WERI-Rb-1 (cell line): ENCODE measurements at regions not wholly inside any gene's neighbourhood (a gene's known extent, or its start where the extent isn't known, plus 50 kb on each side); places are given as distances from the start of the nearest gene placed in this dataset.

Source experiments
- DNase-seq: peaks from one replicate; pipeline ENCODE4 v3.0.0-alpha.2; 2020
- H3K27ac ChIP-seq: fragments of 250-450 bp; sonication (Bioruptor Pico); 2 replicates; pipeline ENCODE4 v1.5.1; 2020; ENCODE audit warnings: mild to moderate bottlenecking, moderate library complexity
- H3K27me3 ChIP-seq: fragments of 250-450 bp; sonication (Bioruptor Pico); 2 replicates; pipeline ENCODE4 v1.5.1; 2021; ENCODE audit warnings: mild to moderate bottlenecking, low read depth, moderate library complexity; ENCODE audit not compliant: insufficient read depth, severe bottlenecking
- H3K36me3 ChIP-seq: fragments of 250-450 bp; sonication (Bioruptor Pico); 2 replicates; pipeline ENCODE4 v1.5.1; 2020; ENCODE audit warnings: mild to moderate bottlenecking, moderate library complexity
- H3K4me3 ChIP-seq: 2 replicates; pipeline ENCODE4 v1.5.1; 2011; ENCODE audit warnings: low read depth, mild to moderate bottlenecking, control low read depth, low read length
- H3K9me3 ChIP-seq: fragments of 250-450 bp; sonication (Bioruptor Pico); 2 replicates; pipeline ENCODE4 v1.5.1; 2021; ENCODE audit warnings: mild to moderate bottlenecking, moderate library complexity; ENCODE audit not compliant: severe bottlenecking
- TF ChIP-seq, protein P1 (sequence below): IDR thresholded peaks from 2 replicates; pipeline ENCODE4 v1.5.1; 2011; ENCODE audit warnings: low read depth, mild to moderate bottlenecking, control low read depth, inconsistent platforms, low read length

DNA sequence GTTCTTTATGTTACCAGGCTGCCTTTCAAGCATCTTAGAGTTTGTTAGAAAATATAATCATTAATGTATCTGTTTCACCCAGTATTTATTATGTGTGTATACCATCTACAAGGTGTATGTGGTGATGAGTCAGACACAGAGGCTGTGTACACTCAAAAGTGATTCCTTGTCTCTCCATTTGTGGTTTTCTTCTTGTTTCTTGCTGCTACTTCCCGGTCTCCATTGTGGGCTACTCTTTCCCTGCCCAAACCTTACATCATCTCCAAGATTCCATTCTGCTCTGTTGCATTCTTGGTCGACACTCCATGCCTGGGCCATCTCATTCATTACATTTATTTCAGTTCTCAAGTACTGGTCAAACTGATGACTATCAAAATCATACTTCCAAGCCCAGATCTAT, 182.2 kb upstream of the STXBP5 start:
- Histone ChIP-seq H3K9me3 (no peaks in the 10 kb centered on the region), H3K36me3 (no peaks in the 10 kb centered on the region), H3K27ac (no peak overlapping the region), H3K4me3 (no peak overlapping the region), H3K27me3 (no peaks in the 10 kb centered on the region)
- DNase-seq: no peak
- TF ChIP-seq, protein P1, sequence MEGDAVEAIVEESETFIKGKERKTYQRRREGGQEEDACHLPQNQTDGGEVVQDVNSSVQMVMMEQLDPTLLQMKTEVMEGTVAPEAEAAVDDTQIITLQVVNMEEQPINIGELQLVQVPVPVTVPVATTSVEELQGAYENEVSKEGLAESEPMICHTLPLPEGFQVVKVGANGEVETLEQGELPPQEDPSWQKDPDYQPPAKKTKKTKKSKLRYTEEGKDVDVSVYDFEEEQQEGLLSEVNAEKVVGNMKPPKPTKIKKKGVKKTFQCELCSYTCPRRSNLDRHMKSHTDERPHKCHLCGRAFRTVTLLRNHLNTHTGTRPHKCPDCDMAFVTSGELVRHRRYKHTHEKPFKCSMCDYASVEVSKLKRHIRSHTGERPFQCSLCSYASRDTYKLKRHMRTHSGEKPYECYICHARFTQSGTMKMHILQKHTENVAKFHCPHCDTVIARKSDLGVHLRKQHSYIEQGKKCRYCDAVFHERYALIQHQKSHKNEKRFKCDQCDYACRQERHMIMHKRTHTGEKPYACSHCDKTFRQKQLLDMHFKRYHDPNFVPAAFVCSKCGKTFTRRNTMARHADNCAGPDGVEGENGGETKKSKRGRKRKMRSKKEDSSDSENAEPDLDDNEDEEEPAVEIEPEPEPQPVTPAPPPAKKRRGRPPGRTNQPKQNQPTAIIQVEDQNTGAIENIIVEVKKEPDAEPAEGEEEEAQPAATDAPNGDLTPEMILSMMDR: no peak

DNA sequence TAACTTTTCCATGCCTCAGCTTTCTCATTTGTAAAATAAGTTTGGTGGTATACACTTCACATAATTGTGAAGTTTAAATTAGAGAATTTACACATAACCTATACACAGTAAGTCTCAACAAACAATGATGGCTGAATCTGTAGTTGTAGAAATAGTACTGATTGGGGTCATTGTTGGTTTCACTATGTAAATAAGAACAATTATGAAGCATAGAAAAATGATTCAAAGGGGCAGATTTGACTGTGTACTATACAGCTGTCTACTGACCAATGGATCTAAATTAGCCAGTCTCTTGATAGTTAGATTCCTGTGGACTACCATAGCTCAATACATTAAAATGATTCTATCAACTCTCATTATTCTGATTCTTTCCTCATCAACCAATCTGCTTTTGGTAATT, 181.1 kb upstream of the STXBP5 start:
- H3K9me3 ChIP-seq: no peaks in the 10 kb centered on the region
- H3K27ac ChIP-seq: no peak overlapping the region
- H3K36me3 ChIP-seq: no peaks in the 10 kb centered on the region
- no peak overlapping the region for H3K4me3 ChIP-seq
- no peak for DNase-seq
- no peaks in the 10 kb centered on the region for H3K27me3 ChIP-seq
- TF ChIP-seq, protein P1: no peak

DNA sequence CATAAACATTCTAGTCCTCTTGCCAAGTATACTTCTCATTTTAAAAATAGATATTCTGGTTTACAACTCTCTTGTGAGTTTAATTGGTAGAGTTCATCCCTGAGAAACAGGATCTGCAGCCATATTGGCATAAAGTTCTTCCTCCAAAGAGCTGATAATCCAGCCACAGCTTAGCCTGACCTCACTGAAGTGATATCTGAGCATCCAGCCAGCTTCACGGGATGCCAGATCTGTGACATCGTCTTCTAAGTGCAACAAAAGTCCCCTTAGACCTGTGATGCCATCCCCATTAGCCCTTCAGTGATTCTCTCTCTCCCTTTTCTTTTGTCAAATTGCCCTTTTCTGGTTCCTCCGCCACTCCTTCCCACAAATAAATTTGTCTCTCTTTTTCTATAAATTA, 180.6 kb upstream of the STXBP5 start:
- no peaks in the 10 kb centered on the region for H3K27me3 ChIP-seq
- no peaks in the 10 kb centered on the region for H3K36me3 ChIP-seq

DNA sequence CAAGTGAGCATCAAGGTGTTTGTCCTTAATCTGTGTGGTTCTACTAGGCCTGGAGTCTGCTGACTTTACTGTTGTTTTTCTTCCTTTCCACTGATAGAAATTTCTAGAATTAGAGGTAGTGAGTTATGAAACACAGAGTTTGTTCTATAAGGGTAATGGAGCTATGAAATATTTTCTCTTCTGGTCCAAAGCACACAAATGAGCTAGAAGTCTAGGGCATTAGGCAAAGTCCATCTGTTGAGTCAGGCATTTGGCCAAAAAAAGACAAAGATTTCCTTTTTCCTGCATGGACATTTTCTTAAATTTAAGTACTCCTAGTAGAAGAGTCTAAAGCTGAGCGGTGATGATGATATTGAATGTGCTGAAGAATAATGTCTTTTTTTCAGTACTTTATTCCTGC, 174.3 kb upstream of the STXBP5 start:
- Histone ChIP-seq H3K4me3 (no peak overlapping the region), H3K27ac (no peak overlapping the region), H3K9me3 (no peaks in the 10 kb centered on the region), H3K27me3 (no peaks in the 10 kb centered on the region), H3K36me3 (no peaks in the 10 kb centered on the region)
- TF ChIP-seq, protein P1: no peak
- no peak for DNase-seq

More for the DNA sequence above, 180.6 kb upstream of the STXBP5 start:
- Histone ChIP-seq H3K27ac (no peak overlapping the region), H3K9me3 (no peaks in the 10 kb centered on the region), H3K4me3 (no peak overlapping the region)
- TF ChIP-seq, protein P1: no peak
- no peak for DNase-seq

DNA sequence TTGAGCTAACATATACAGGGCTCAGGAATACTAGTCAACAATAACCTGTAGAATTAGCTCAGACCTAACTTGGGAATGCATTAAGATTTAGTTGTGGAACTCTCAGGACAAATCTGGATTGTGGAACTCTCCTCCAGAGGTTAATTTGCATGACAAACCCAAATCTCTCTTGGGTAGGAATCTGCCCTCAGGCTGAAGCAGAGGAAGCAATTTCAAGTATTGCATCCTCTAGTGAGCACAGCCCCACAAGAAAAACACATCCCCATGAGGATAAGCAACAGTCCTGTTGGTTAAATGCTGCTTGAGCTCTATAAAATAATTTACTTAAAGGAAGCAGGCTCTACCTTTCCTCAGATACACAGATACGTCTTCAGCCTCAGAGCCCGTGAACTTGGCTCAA, 170.9 kb upstream of the STXBP5 start:
- DNase-seq: no peak
- no peaks in the 10 kb centered on the region for H3K36me3 ChIP-seq
- H3K4me3 ChIP-seq: no peak overlapping the region
- TF ChIP-seq, protein P1: no peak
- H3K27me3 ChIP-seq: no peaks in the 10 kb centered on the region
- H3K9me3 ChIP-seq: no peaks in the 10 kb centered on the region
- H3K27ac ChIP-seq: no peak overlapping the region

DNA sequence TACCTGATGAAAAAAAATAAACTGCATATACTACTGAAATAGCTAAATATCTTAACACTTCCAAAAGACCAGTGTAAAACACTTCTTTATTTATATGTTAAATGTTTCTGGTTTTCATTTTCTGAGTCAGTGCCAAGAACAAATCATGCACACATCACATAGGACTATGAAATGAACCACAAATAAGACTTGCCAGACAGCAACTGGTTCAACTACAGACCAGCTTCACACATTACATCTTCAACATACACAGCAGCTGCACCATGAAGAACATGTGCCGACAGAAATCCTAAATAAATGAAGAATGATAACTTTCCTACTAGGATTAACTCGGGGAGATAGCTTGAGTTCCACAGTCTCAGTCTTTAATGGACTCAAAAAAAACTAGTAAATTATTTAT, 168.3 kb upstream of the STXBP5 start:
- no peak for DNase-seq
- no peak overlapping the region for H3K27ac ChIP-seq
- TF ChIP-seq, protein P1: no peak
- H3K4me3 ChIP-seq: no peak overlapping the region
- no peaks in the 10 kb centered on the region for H3K9me3 ChIP-seq
- H3K36me3 ChIP-seq: no peaks in the 10 kb centered on the region
- H3K27me3 ChIP-seq: no peaks in the 10 kb centered on the region
